ENCODE measurements at regions not wholly inside any gene's neighbourhood (a gene's known extent, or its start where the extent isn't known, plus 50 kb on each side); places are given as distances from the start of the nearest gene placed in this dataset.

- Histone ChIP-seq H3K4me2 (ENCODE audit: low read depth, low read length) (no peak overlapping the region), H2BK5ac (ENCODE audit: low read depth, low read length, poor library complexity, severe bottlenecking) (no peak overlapping the region), H3K23ac (ENCODE audit: low read depth, low read length) (no peak overlapping the region), H2BK120ac (ENCODE audit: low read depth, low read length) (no peak overlapping the region), H3K79me1 (ENCODE audit: low read depth in 1 of 2, low read length in 2 of 2) (no peaks in the 10 kb centered on the region), H4K91ac (ENCODE audit: insufficient read depth, low read depth, low read length) (no peak overlapping the region), H3K9me3 (ENCODE audit: control insufficient read depth, insufficient read depth, low read length) (no peaks in the 10 kb centered on the region), H2AK5ac (ENCODE audit: low read depth, low read length) (no peak overlapping the region), H3K4ac (ENCODE audit: low read depth, low read length) (no peak overlapping the region), H4K5ac (ENCODE audit: low read depth, low read length) (no peak overlapping the region), H3K36me3 (ENCODE audit: control insufficient read depth, insufficient read depth, low read length) (no peaks in the 10 kb centered on the region), H3K9me1 (ENCODE audit: insufficient read depth, low read length) (no peaks in the 10 kb centered on the region), H2AK9ac (replicated peaks; ENCODE audit: low read depth, low read length, poor library complexity) (no peak overlapping the region), H3K4me1 (ENCODE audit: control insufficient read depth, insufficient read depth, low read length) (no peaks in the 10 kb centered on the region), H3K27me3 (ENCODE audit: control insufficient read depth, insufficient read depth, low read length) (no peaks in the 10 kb centered on the region), H4K20me1 (ENCODE audit: insufficient read depth, low read length) (no peaks in the 10 kb centered on the region), H2AFZ (replicated peaks; ENCODE audit: low read length, poor library complexity) (no peak overlapping the region), H4K8ac (ENCODE audit: low read depth in 2 of 2, low read length in 2 of 2) (no peak overlapping the region), H3K18ac (ENCODE audit: low read depth, low read length) (no peak overlapping the region), H3K14ac (replicated peaks; ENCODE audit: low read depth, low read length) (no peak overlapping the region), H3K9ac (ENCODE audit: low read depth, low read length) (no peak overlapping the region), H2BK20ac (ENCODE audit: low read depth, low read length) (no peak overlapping the region), H3K4me3 (ENCODE audit: insufficient read depth, low read depth, low read length) (no peak overlapping the region), H3K56ac (ENCODE audit: extremely low read depth, insufficient read depth, low read length) (no peak overlapping the region), H3K27ac (ENCODE audit: insufficient read depth, low read length) (no peak overlapping the region), H2BK15ac (ENCODE audit: low read depth, low read length) (no peak overlapping the region)
- DNase-seq, result no peak
- ChIA-PET CTCF (no interaction called here), POLR2A (ENCODE audit: unreplicated experiment) (no interaction called here)
- ATAC-seq (ENCODE audit: low read depth), result no peak
- dilution Hi-C loops (cut with HindIII; ENCODE audit: low sequenced_read_pairs, unreplicated experiment) (no loop called here), in situ Hi-C loops (cut with MboI; ENCODE audit: low sequenced_read_pairs) (no loop called here), intact Hi-C loops (cut with micrococcal nuclease) (no loop called here)
- TF ChIP-seq RCOR1 (IDR thresholded peaks at IDR 0.05; ENCODE audit: insufficient replicate concordance, low read length) (no peak), MAFK (IDR thresholded peaks at IDR 0.05; ENCODE audit: low read depth, low read length) (peak; percentile 77; the same call in 1 of the 2 replicates)
- no TSS peak for BruUV-seq (replicated peaks)
Measured at GRCh38 chr12:83997423-83997822, 915.2 kb downstream of the SLC6A15 start.

Measured in IMR-90 (cell line).